SJSA1 (cell line): ENCODE measurements at regions not wholly inside any gene's neighbourhood (a gene's known extent, or its start where the extent isn't known, plus 50 kb on each side); places are given as distances from the start of the nearest gene placed in this dataset.

Source experiments
- DNase-seq, 2 experiments: peaks; one replicate each; pipeline ENCODE4 v3.0.0-alpha.2; 2015 to 2020; ENCODE audit warnings: low spot score in 2 of 2, low read depth in 1 of 2
- H3K27ac ChIP-seq: fragments of 250-450 bp; sonication (Bioruptor Pico); 2 replicates; pipeline ENCODE4 v1.5.1; 2020; ENCODE audit warnings: mild to moderate bottlenecking, moderate library complexity
- H3K27me3 ChIP-seq: fragments of 250-450 bp; sonication (Bioruptor Pico); replicated peaks from 2 replicates; pipeline ENCODE4 v1.5.1; 2020; ENCODE audit warnings: mild to moderate bottlenecking, moderate library complexity
- H3K36me3 ChIP-seq: fragments of 250-450 bp; sonication (Bioruptor Pico); 2 replicates; pipeline ENCODE4 v1.5.1; 2020; ENCODE audit warnings: mild to moderate bottlenecking
- H3K4me1 ChIP-seq: fragments of 250-450 bp; sonication (Bioruptor Pico); replicated peaks from 2 replicates; pipeline ENCODE4 v1.6.1; 2021; ENCODE audit warnings: mild to moderate bottlenecking
- H3K4me3 ChIP-seq: fragments of 250-450 bp; sonication (Bioruptor Pico); 2 replicates; pipeline ENCODE4 v1.5.1; 2020; ENCODE audit warnings: mild to moderate bottlenecking
- H3K9me3 ChIP-seq: fragments of 250-450 bp; sonication (Bioruptor Pico); replicated peaks from 2 replicates; pipeline ENCODE4 v1.5.1; 2020; ENCODE audit warnings: mild to moderate bottlenecking

- DNase-seq, result no peak
- H3K27ac ChIP-seq, result no peak overlapping the region
- no peaks in the 10 kb centered on the region for H3K36me3 ChIP-seq
- H3K9me3 ChIP-seq, result no peaks in the 10 kb centered on the region
- H3K4me1 ChIP-seq, result no peaks in the 10 kb centered on the region
- H3K27me3 ChIP-seq, result no peaks in the 10 kb centered on the region
- no peak overlapping the region for H3K4me3 ChIP-seq
Observed at GRCh38 chr11:96447208-96448110, 57.6 kb downstream of the JRKL start.

GRCh38 chr11:96448225-96448624 lies 58.4 kb downstream of the JRKL start:
- no peaks in the 10 kb centered on the region for H3K27me3 ChIP-seq
- H3K36me3 ChIP-seq, result no peaks in the 10 kb centered on the region
- no peak overlapping the region for H3K4me3 ChIP-seq
- H3K27ac ChIP-seq, result no peak overlapping the region
- no peaks in the 10 kb centered on the region for H3K9me3 ChIP-seq
- H3K4me1 ChIP-seq, result no peaks in the 10 kb centered on the region
- DNase-seq, result no peak

DNA sequence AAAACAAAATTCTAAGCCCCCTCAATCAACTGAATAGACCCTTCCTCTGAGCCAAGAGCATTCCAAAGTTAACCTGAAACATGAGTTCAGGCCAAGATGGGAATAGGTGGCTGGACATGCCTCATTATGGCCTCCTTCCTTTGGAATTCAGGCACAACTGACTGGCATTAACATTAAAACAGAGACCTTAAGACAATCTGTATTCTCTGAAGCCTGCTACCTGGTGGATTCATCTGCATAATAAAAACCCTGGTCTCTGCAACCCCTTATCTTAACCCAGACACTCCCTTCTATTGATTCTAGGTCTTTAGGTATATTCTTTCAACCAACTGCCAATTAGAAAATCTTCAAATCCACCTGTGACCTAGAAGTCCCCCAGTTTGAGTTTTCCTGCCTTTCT lies 66.3 kb downstream of the JRKL start:
- Histone ChIP-seq H3K4me3 (no peak overlapping the region), H3K27ac (no peak overlapping the region), H3K4me1 (no peaks in the 10 kb centered on the region), H3K27me3 (no peaks in the 10 kb centered on the region), H3K9me3 (no peaks in the 10 kb centered on the region), H3K36me3 (no peaks in the 10 kb centered on the region)
- no peak for DNase-seq

GRCh38 chr11:96459751-96460150 lies 69.9 kb downstream of the JRKL start:
- H3K4me3 ChIP-seq, result no peak overlapping the region
- H3K9me3 ChIP-seq, result no peaks in the 10 kb centered on the region
- H3K27me3 ChIP-seq, result no peaks in the 10 kb centered on the region
- no peak overlapping the region for H3K27ac ChIP-seq
- no peaks in the 10 kb centered on the region for H3K4me1 ChIP-seq
- H3K36me3 ChIP-seq, result no peaks in the 10 kb centered on the region
- no peak for DNase-seq

DNA sequence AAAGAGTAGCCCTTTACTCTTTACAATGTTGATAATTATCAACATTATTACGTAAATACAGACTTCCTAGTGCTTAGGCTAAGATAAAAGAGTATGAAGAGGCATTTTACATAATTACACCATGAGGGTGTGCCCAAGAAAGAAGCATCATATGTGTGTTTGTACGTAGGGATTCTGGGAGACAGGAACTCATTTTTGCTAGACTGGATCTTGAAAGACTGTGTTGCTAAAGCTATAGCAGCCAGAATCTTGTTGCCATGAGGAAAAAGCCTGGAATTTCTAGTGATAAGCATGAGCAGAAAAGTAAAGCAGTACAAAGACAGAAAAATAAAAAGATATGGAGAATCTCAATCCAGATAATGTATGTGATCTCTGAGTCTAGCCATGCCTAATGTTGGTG lies 72.1 kb downstream of the JRKL start:
- DNase-seq, result no peak
- Histone ChIP-seq H3K9me3 (no peaks in the 10 kb centered on the region), H3K4me3 (no peak overlapping the region), H3K27ac (no peak overlapping the region), H3K4me1 (no peaks in the 10 kb centered on the region), H3K27me3 (no peaks in the 10 kb centered on the region), H3K36me3 (no peaks in the 10 kb centered on the region)

DNA sequence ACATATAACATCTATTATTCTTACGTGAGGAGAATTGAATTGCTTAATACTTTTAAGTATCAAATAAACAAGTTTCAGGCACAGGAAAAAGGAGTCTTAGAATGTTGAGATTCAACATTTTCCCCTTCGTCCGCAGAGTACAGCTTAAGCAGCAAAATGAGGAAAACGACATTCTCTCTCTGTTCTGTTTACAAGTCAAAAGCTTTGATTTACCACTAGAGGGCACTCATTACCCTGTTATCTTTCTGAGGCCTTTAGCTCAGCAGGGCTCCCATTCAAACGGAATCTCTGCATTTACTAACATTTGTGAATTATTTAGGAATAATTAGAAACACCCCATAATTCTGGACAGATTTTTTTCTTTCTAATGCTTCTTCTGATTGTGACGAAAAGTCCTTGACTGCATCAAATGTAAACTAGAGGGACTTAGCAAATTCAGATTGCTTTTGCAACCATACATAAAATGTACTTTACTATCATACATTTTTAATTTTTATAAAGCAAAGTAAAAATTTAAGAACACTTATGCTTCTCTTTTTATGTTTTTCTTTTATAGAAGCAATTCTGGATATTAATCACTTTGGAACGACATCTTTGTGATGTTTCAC lies 75.0 kb downstream of the JRKL start:
- Histone ChIP-seq H3K27me3 (no peaks in the 10 kb centered on the region), H3K4me1 (no peaks in the 10 kb centered on the region), H3K4me3 (no peak overlapping the region), H3K27ac (no peak overlapping the region), H3K36me3 (no peaks in the 10 kb centered on the region), H3K9me3 (no peaks in the 10 kb centered on the region)
- DNase-seq, result peak in 1 of 2 experiments; percentile 39

DNA sequence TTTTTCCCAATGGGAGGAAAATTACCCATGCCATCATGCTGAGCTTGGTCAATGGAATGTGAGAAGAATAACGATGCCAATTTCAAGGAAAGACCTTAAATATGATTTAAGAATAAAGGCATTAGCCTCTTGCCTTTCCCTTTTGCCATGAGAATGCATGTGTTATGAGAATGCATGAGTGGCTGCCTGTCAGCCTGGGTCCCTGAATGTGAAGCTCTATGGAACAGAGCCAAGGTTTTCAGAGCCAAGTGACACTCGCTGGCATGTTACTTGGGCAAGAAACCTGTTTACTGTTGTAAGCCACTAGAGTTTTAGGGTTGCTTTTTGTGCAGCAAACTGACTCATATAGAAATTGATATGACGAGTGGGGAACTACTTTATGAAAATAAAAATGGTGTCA lies 75.7 kb downstream of the JRKL start:
- Histone ChIP-seq H3K4me1 (no peaks in the 10 kb centered on the region), H3K36me3 (no peaks in the 10 kb centered on the region), H3K4me3 (no peak overlapping the region), H3K27ac (no peak overlapping the region), H3K9me3 (no peaks in the 10 kb centered on the region), H3K27me3 (no peaks in the 10 kb centered on the region)
- DNase-seq, result no peak

GRCh38 chr11:96466607-96467006 lies 76.8 kb downstream of the JRKL start:
- no peaks in the 10 kb centered on the region for H3K9me3 ChIP-seq
- DNase-seq, result no peak
- H3K4me1 ChIP-seq, result no peaks in the 10 kb centered on the region
- no peaks in the 10 kb centered on the region for H3K27me3 ChIP-seq
- no peak overlapping the region for H3K4me3 ChIP-seq
- no peaks in the 10 kb centered on the region for H3K36me3 ChIP-seq
- no peak overlapping the region for H3K27ac ChIP-seq

DNA sequence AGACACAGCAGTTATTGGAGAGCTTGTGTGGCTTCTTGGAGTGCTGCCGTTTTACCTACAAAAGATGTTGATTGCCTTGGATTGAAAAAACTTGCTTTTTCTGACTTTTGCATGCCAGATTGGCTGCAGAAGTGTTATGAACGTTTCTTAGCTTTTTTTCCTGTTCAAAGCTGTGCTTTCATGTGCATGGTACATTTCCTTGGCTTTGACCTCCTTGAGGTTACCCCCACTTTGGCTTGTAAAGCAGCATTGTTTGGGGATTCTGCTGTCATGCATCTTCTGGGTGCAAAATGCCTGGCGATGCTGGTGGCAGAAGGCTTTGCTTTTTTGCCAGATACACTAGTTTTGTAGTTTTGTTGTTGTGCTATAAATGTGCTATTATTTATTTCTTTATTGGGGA lies 80.0 kb downstream of the JRKL start:
- no peak for DNase-seq

GRCh38 chr11:96470521-96470920 lies 80.7 kb downstream of the JRKL start:
- no peaks in the 10 kb centered on the region for H3K27me3 ChIP-seq
- DNase-seq, result no peak

More for the DNA sequence above, 80.0 kb downstream of the JRKL start:
- Histone ChIP-seq H3K27ac (no peak overlapping the region), H3K36me3 (no peaks in the 10 kb centered on the region), H3K27me3 (no peaks in the 10 kb centered on the region), H3K4me3 (no peak overlapping the region), H3K4me1 (no peaks in the 10 kb centered on the region), H3K9me3 (no peaks in the 10 kb centered on the region)

GRCh38 chr11:96472085-96472484 lies 82.3 kb downstream of the JRKL start:
- no peaks in the 10 kb centered on the region for H3K4me1 ChIP-seq
- no peak overlapping the region for H3K27ac ChIP-seq
- H3K36me3 ChIP-seq, result no peaks in the 10 kb centered on the region
- H3K9me3 ChIP-seq, result no peaks in the 10 kb centered on the region
- no peaks in the 10 kb centered on the region for H3K27me3 ChIP-seq
- H3K4me3 ChIP-seq, result no peak overlapping the region
- no peak for DNase-seq

More at GRCh38 chr11:96470521-96470920, 80.7 kb downstream of the JRKL start:
- Histone ChIP-seq H3K4me3 (no peak overlapping the region), H3K9me3 (no peaks in the 10 kb centered on the region), H3K36me3 (no peaks in the 10 kb centered on the region), H3K27ac (no peak overlapping the region), H3K4me1 (no peaks in the 10 kb centered on the region)

- Histone ChIP-seq H3K9me3 (no peaks in the 10 kb centered on the region), H3K36me3 (no peaks in the 10 kb centered on the region), H3K27ac (no peak overlapping the region), H3K4me1 (no peaks in the 10 kb centered on the region), H3K27me3 (no peaks in the 10 kb centered on the region), H3K4me3 (no peak overlapping the region)
- DNase-seq, result no peak
Observed at GRCh38 chr11:96474263-96474662, 84.5 kb downstream of the JRKL start.

GRCh38 chr11:96481204-96481603 lies 91.4 kb downstream of the JRKL start:
- no peak for DNase-seq
- H3K4me1 ChIP-seq, result no peaks in the 10 kb centered on the region
- no peaks in the 10 kb centered on the region for H3K36me3 ChIP-seq
- H3K4me3 ChIP-seq, result no peak overlapping the region
- H3K9me3 ChIP-seq, result no peaks in the 10 kb centered on the region
- H3K27me3 ChIP-seq, result no peaks in the 10 kb centered on the region
- no peak overlapping the region for H3K27ac ChIP-seq

DNA sequence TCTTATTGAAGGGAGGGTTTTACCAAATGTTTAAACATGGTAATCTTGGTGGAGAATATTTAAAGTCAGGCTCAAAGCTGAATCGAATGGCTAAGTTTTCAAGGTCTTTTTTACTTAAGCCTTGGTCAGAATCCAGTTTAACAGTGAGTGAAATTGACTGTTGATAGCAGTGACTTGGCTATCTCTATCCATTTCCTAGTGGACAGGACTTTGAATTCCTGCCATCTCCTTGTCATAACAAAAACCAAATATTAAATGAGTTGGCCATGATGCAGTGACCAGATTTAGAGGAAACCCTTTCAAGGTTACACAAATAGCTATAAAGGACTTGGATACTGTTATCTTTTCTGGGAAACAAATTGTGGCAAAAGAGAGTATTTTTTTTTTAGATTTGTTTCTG lies 92.0 kb downstream of the JRKL start:
- no peaks in the 10 kb centered on the region for H3K36me3 ChIP-seq
- H3K27me3 ChIP-seq, result no peaks in the 10 kb centered on the region
- H3K9me3 ChIP-seq, result no peaks in the 10 kb centered on the region
- no peaks in the 10 kb centered on the region for H3K4me1 ChIP-seq
- H3K27ac ChIP-seq, result no peak overlapping the region
- no peak overlapping the region for H3K4me3 ChIP-seq
- DNase-seq, result no peak
